AG10803 (cell line): ENCODE measurements at regions not wholly inside any gene's neighbourhood (a gene's known extent, or its start where the extent isn't known, plus 50 kb on each side); places are given as distances from the start of the nearest gene placed in this dataset.

Source experiments
- DNase-seq: peaks from one replicate; pipeline ENCODE4 v3.0.0; 2010; ENCODE audit warnings: low read depth
- H3K4me3 ChIP-seq: 2 replicates; pipeline ENCODE4 v1.5.1; 2011; ENCODE audit warnings: mild to moderate bottlenecking, low read length, control low read depth
- CTCF ChIP-seq: conservative IDR thresholded peaks from 2 replicates; pipeline ENCODE4 v1.5.1; 2011; ENCODE audit warnings: mild to moderate bottlenecking, low read length, control low read depth, inconsistent platforms

GRCh38 chr5:62030326-62030725 lies 275.7 kb upstream of the KIF2A start:
- no peak for TF ChIP-seq CTCF
- no peak overlapping the region for H3K4me3 ChIP-seq
- DNase-seq: no peak

- no peak overlapping the region for H3K4me3 ChIP-seq
- no peak for DNase-seq
- no peak for TF ChIP-seq CTCF
Measured at GRCh38 chr5:62038024-62038423, 268.0 kb upstream of the KIF2A start.

GRCh38 chr5:62041156-62041756 lies 264.8 kb upstream of the KIF2A start:
- no peak overlapping the region for H3K4me3 ChIP-seq
- TF ChIP-seq CTCF: no peak
- DNase-seq: no peak

GRCh38 chr5:62042007-62042406 lies 264.0 kb upstream of the KIF2A start:
- no peak overlapping the region for H3K4me3 ChIP-seq
- no peak for TF ChIP-seq CTCF
- DNase-seq: no peak

GRCh38 chr5:62043289-62044280 lies 262.4 kb upstream of the KIF2A start:
- TF ChIP-seq CTCF: no peak

GRCh38 chr5:62044989-62045388 lies 261.0 kb upstream of the KIF2A start:
- TF ChIP-seq CTCF: no peak
- no peak for DNase-seq
- no peak overlapping the region for H3K4me3 ChIP-seq

More at GRCh38 chr5:62043289-62044280, 262.4 kb upstream of the KIF2A start:
- DNase-seq: no peak
- H3K4me3 ChIP-seq: no peak overlapping the region

- DNase-seq: no peak
- no peak for TF ChIP-seq CTCF
- no peak overlapping the region for H3K4me3 ChIP-seq
Measured at GRCh38 chr5:62046191-62046590, 259.8 kb upstream of the KIF2A start.
